ENCODE measurements at regions not wholly inside any gene's neighbourhood (a gene's known extent, or its start where the extent isn't known, plus 50 kb on each side); places are given as distances from the start of the nearest gene placed in this dataset.

DNA sequence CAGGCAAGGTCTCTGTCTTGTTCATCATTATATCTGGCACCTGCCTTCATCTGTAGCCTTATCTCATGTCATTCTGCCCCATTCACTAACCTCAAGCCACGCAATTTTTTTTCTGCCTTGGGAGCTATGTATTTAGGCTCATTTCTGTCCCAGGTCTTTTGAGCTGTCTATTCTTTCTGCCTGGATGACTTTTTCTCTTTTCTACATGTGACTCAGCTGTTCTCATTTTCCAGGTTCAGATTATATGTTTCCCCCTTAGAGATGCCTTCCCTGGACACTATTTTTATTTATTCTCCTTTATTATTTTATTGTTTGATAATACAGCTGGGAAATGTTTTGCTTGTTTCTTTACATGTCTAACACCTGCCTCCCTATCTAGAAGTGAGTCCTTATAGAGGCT is 737.4 kb upstream of the TBX3 start:
- ATAC-seq (ENCODE audit: insufficient number of reproducible peaks, low FRiP score, low read depth) (no peak), DNase-seq (ENCODE audit: low spot score) (no peak)
- Histone ChIP-seq H3K36me3 (no peaks in the 10 kb centered on the region), H3K4me1 (ENCODE audit: control insufficient read depth in 1 of 2, low read depth in 2 of 2) (no peaks in the 10 kb centered on the region), H3K27ac (no peak overlapping the region), H3K4me3 (no peak overlapping the region), H3K27me3 (replicated peaks; ENCODE audit: insufficient read depth) (no peaks in the 10 kb centered on the region), H3K9me3 (no peaks in the 10 kb centered on the region)
- no peak for TF ChIP-seq CTCF (IDR thresholded peaks at IDR 0.05)

DNA sequence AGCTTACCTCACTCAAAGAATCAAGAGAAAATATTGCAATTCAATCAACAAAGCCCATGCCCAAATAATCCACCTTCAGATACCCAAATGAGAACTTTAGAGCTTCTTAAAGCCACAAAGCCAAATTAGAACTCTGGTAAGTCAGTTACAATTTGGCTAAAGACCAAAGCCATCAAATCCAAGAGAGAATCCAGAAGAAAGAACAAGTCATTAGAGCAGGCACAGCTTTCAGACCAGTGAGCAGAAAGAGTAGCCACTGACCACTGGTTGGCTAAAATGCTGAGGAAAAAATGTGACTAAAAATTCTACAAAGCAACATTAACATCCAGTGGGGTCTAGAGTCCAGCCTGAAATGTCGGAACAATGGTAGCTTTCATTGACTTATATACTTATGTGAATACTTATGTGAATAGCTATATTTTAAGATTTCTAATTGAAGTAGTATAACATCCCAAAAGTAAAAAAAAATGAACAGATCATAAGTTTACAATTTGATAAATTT is 735.2 kb upstream of the TBX3 start:
- TF ChIP-seq CTCF (IDR thresholded peaks at IDR 0.05) = no peak
- Histone ChIP-seq H3K4me3 (no peak overlapping the region), H3K36me3 (no peaks in the 10 kb centered on the region), H3K4me1 (ENCODE audit: control insufficient read depth in 1 of 2, low read depth in 2 of 2) (no peaks in the 10 kb centered on the region), H3K27me3 (replicated peaks; ENCODE audit: insufficient read depth) (no peaks in the 10 kb centered on the region), H3K27ac (no peak overlapping the region), H3K9me3 (no peaks in the 10 kb centered on the region)
- DNase-seq (ENCODE audit: low spot score) = no peak
- ATAC-seq (ENCODE audit: insufficient number of reproducible peaks, low FRiP score, low read depth) = no peak

GRCh38 chr12:115417610-115418009 is 733.6 kb upstream of the TBX3 start:
- Histone ChIP-seq H3K4me1 (ENCODE audit: control insufficient read depth in 1 of 2, low read depth in 2 of 2) (no peaks in the 10 kb centered on the region), H3K27ac (no peak overlapping the region), H3K27me3 (replicated peaks; ENCODE audit: insufficient read depth) (no peaks in the 10 kb centered on the region), H3K36me3 (no peaks in the 10 kb centered on the region), H3K9me3 (no peaks in the 10 kb centered on the region), H3K4me3 (no peak overlapping the region)
- DNase-seq (ENCODE audit: low spot score) (no peak), ATAC-seq (ENCODE audit: insufficient number of reproducible peaks, low FRiP score, low read depth) (no peak)
- TF ChIP-seq CTCF (IDR thresholded peaks at IDR 0.05) = no peak

- H3K4me1 ChIP-seq (ENCODE audit: control insufficient read depth in 1 of 2, low read depth in 2 of 2) = no peaks in the 10 kb centered on the region
- H3K27ac ChIP-seq = no peak overlapping the region
- TF ChIP-seq CTCF (IDR thresholded peaks at IDR 0.05) = no peak
- H3K9me3 ChIP-seq = no peaks in the 10 kb centered on the region
- no peak for DNase-seq (ENCODE audit: low spot score)
- no peak overlapping the region for H3K4me3 ChIP-seq
- no peaks in the 10 kb centered on the region for H3K36me3 ChIP-seq
- ATAC-seq (ENCODE audit: insufficient number of reproducible peaks, low FRiP score, low read depth) = no peak
- no peaks in the 10 kb centered on the region for H3K27me3 ChIP-seq (replicated peaks; ENCODE audit: insufficient read depth)
Observed at GRCh38 chr12:115416869-115417268, 732.9 kb upstream of the TBX3 start.

GRCh38 chr12:115413626-115414025 is 729.7 kb upstream of the TBX3 start:
- no peak overlapping the region for H3K4me3 ChIP-seq
- DNase-seq (ENCODE audit: low spot score) = no peak
- no peak overlapping the region for H3K27ac ChIP-seq
- no peak for ATAC-seq (ENCODE audit: insufficient number of reproducible peaks, low FRiP score, low read depth)
- H3K9me3 ChIP-seq = no peaks in the 10 kb centered on the region
- H3K4me1 ChIP-seq (ENCODE audit: control insufficient read depth in 1 of 2, low read depth in 2 of 2) = no peaks in the 10 kb centered on the region
- H3K36me3 ChIP-seq = no peaks in the 10 kb centered on the region
- no peaks in the 10 kb centered on the region for H3K27me3 ChIP-seq (replicated peaks; ENCODE audit: insufficient read depth)
- no peak for TF ChIP-seq CTCF (IDR thresholded peaks at IDR 0.05)

Data from thoracic aorta (tissue), 2 donors.